HFF-Myc (cell line): ENCODE measurements at regions not wholly inside any gene's neighbourhood (a gene's known extent, or its start where the extent isn't known, plus 50 kb on each side); places are given as distances from the start of the nearest gene placed in this dataset.

Experiments
- DNase-seq: peaks from one replicate; pipeline ENCODE4 v3.0.0-alpha.2; 2011; ENCODE audit warnings: low read depth; ENCODE audit errors: extremely low read depth
- H3K4me3 ChIP-seq: replicated peaks from 2 replicates; pipeline ENCODE4 v1.5.1; 2011; ENCODE audit warnings: low read depth, mild to moderate bottlenecking, control low read depth, low read length
- TF ChIP-seq, protein P1 (sequence below): IDR thresholded peaks from 2 replicates; pipeline ENCODE4 v1.5.1; 2012; ENCODE audit warnings: mild to moderate bottlenecking, low read depth, low read length, control low read depth; ENCODE audit errors: missing control alignments

DNA sequence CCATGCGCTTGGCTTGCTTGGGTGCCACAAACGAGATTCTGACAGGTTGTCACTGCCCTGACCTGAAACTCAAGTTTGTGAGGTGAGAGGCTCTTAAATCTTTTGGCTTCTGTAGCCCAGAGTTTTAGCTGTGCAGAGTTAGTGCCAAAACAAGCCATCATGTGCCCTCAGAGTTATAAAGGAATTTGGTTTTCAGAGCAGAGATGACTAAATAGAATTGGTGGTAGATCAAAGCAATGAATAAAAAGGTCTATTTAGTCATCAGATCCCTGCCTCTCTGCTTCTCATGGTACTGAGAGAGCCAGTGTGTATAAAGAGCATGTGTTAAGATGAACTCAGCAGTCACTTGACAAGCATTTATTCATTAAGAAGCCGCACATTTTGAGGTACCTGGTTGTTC lies 207.5 kb upstream of the DPH6 start:
- TF ChIP-seq, protein P1, sequence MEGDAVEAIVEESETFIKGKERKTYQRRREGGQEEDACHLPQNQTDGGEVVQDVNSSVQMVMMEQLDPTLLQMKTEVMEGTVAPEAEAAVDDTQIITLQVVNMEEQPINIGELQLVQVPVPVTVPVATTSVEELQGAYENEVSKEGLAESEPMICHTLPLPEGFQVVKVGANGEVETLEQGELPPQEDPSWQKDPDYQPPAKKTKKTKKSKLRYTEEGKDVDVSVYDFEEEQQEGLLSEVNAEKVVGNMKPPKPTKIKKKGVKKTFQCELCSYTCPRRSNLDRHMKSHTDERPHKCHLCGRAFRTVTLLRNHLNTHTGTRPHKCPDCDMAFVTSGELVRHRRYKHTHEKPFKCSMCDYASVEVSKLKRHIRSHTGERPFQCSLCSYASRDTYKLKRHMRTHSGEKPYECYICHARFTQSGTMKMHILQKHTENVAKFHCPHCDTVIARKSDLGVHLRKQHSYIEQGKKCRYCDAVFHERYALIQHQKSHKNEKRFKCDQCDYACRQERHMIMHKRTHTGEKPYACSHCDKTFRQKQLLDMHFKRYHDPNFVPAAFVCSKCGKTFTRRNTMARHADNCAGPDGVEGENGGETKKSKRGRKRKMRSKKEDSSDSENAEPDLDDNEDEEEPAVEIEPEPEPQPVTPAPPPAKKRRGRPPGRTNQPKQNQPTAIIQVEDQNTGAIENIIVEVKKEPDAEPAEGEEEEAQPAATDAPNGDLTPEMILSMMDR, result no peak
- peak; percentile 74 for DNase-seq
- no peak overlapping the region for H3K4me3 ChIP-seq

DNA sequence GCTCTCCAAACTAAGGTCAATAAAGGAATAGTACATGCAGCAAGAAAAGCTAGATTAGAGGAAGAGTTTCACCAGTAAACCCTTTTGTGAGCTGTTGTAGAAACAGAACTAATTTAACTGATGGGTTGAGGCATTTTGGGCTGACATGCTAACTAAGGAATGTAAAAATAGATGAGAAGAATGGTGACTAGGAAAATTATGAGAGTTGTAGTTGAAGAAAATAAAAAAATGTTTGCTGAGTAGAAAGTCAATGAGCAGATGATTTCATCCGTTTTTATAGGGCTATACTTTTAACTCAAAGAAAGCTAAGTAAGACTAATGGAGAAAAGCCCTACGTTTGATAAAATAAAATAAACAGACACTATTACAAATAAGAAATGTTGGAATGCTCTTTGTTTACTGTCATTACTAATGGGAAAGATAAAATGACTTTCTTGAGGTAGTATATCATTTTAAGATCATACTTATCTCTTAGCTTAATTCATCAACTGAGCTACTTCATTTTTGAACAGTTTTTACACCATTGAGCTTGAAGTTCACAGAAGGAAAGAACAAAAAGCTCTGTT lies 209.4 kb upstream of the DPH6 start:
- H3K4me3 ChIP-seq, result no peak overlapping the region
- TF ChIP-seq, protein P1, result no peak
- DNase-seq, result no peak

DNA sequence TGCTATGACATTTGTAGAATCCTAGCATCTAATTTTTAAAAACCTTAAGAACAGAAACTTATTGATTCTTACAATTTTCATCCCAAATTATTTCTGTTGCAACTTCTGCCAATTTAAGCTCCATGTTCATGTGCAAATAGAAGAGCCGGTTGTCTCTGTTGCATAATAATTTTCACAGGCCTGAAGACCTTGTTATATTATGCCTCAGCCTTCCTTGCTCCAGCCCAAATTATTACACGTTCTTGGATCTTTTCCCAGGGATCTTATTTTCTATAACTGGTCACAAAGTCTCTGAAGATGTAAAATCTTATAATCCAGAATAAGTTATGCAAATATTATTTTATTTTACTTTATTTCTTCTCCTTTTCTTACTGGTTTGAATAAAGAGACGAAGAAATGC lies 210.7 kb upstream of the DPH6 start:
- TF ChIP-seq, protein P1, result no peak
- DNase-seq, result no peak
- H3K4me3 ChIP-seq, result no peak overlapping the region

DNA sequence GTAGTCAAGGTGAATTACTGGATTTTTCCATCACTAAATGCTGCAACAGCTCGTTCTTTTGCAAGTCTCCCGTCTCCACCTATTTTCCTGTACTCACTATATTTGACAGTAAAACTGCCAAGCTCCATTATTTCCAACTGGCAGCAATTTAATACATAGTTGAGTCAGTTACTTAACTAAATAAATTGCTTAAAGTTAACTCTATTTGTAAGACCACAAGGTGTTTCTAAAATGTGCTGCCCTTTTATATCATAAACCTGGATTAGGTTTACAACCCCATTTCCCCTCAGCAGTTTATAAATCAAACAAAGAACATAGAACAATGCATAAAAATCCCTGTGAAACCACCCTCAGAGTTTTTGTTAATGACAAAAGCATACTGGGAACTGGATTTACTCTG lies 211.4 kb upstream of the DPH6 start:
- TF ChIP-seq, protein P1, result no peak
- no peak overlapping the region for H3K4me3 ChIP-seq
- DNase-seq, result no peak

DNA sequence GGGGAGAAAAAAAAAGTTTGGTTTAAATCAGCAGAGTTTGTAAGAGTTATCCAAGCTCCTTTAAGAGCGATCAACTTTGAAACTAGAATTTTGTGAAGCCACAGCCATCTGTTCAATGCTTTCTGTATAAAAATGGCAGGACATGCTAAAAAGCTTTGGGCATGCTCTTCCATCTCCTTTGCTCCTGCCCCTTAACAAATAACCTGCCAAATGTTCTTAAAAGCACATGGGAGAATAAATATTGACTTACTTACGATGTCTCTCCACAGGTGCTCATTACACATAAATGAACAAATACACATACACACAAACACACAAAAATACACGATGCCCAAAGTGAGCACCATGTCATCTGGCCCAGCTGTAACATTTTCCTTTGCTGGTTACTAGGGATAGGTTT lies 211.8 kb upstream of the DPH6 start:
- no peak for DNase-seq
- TF ChIP-seq, protein P1, result no peak

DNA sequence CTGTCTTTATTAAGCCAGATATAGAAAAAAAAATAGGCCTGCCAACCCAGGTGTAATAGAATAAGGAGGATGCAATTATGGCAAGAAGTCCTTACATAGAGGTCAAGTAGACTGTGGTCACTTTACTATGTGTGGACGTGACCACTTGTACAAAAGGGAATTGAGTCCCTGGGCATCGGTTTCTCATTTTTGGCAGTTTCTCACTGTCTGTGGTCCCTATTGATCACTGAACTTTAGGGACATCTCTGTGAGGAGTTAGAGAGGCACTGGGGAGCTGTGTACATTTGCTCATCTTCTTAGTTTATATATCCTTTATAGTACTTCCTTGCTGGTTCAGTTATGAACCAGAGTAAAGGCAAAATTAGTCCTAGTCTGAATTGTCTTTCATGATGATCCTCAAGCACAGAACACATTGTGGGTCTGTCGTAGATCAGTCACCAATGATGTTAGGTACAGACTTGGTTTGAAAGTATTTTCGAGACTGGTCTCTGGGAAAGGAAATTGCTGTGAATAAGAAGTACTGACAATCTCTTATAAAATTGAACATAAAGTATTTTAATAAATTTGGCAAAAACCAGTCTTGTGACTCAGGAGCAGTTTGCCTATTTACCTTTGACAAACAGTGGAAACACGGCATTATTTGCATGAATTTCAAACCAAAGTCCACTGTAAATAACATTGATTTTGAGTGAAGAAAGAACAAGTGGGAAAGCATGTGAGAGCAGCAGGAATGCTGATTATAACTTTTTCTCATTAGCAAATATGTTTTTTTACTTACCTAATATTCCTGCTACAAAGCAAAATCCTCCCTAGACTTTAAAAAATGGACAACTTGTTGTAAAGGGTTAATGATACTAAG lies 218.9 kb upstream of the DPH6 start:
- no peak for DNase-seq
- TF ChIP-seq, protein P1, result no peak

More for the DNA sequence above, 211.8 kb upstream of the DPH6 start:
- no peak overlapping the region for H3K4me3 ChIP-seq

More for the DNA sequence above, 218.9 kb upstream of the DPH6 start:
- no peak overlapping the region for H3K4me3 ChIP-seq
